Panc1 (cell line): ENCODE measurements at regions not wholly inside any gene's neighbourhood (a gene's known extent, or its start where the extent isn't known, plus 50 kb on each side); places are given as distances from the start of the nearest gene placed in this dataset.

Experiments
- ATAC-seq: fragments of 200-7000 bp; cut with Tn5 transposase; 2 replicates; pipeline ENCODE4 v1.9.1; 2020; ENCODE audit warnings: mild to moderate bottlenecking, moderate library complexity
- BruUV-seq: library from RNA; stranded (reverse); fragments of 400-500 nt; replicated peaks from 2 replicates; lab custom pipeline; 2021; lab: Mats Ljungman, UMichigan
- CTCF ChIA-PET: fragments of 300-600 bp; sonication (Branson Sonifier 250); formaldehyde crosslinking; loops from one replicate; lab custom pipeline; 2022; ENCODE audit warnings: antibody characterized with exemption; lab: Charles Lee
- POLR2A ChIA-PET: fragments of 300-600 bp; sonication (Branson Sonifier 250); formaldehyde crosslinking; loops from one replicate; lab custom pipeline; 2022; ENCODE audit warnings: antibody characterized with exemption; lab: Charles Lee
- DNase-seq: peaks from one replicate; pipeline ENCODE4 v3.0.0-alpha.2; 2010; ENCODE audit warnings: low read depth, low spot score
- H3K27ac ChIP-seq: 2 replicates; pipeline ENCODE4 v1.5.1; 2011; ENCODE audit warnings: mild to moderate bottlenecking, low read length, inconsistent platforms
- H3K27me3 ChIP-seq: fragments of 200-500 bp; sonication (Bioruptor generic); 2 replicates; pipeline ENCODE4 v1.6.0; 2014; ENCODE audit warnings: low read length, inconsistent platforms; ENCODE audit not compliant: control insufficient read depth, insufficient read depth
- H3K36me3 ChIP-seq: fragments of 200-500 bp; sonication (Bioruptor generic); 2 replicates; pipeline ENCODE4 v1.5.1; 2014; ENCODE audit warnings: inconsistent platforms, mild to moderate bottlenecking, low read length, moderate library complexity; ENCODE audit not compliant: control insufficient read depth, insufficient read depth
- H3K4me1 ChIP-seq: 2 replicates; pipeline ENCODE4 v1.5.1; 2011; ENCODE audit warnings: inconsistent platforms, mild to moderate bottlenecking, low read length, moderate library complexity; ENCODE audit not compliant: control insufficient read depth, insufficient read depth
- H3K4me3 ChIP-seq, 2 experiments: 2 replicates each; pipeline ENCODE4 v1.5.1; 2011 to 2012; ENCODE audit warnings: low read depth in 2 of 2, low read length in 2 of 2, mild to moderate bottlenecking in 2 of 2, inconsistent platforms in 1 of 2, moderate library complexity in 1 of 2
- H3K9me3 ChIP-seq: fragments of 200-500 bp; sonication (Bioruptor generic); 2 replicates; pipeline ENCODE4 v1.5.1; 2014; ENCODE audit warnings: low read depth, mild to moderate bottlenecking, inconsistent platforms, low read length, moderate library complexity; ENCODE audit not compliant: control insufficient read depth, insufficient read depth
- POLR2AphosphoS5 ChIP-seq: IDR thresholded peaks from 2 replicates; pipeline ENCODE4 v1.6.1; 2012; ENCODE audit warnings: mild to moderate bottlenecking, low read depth, low read length, moderate library complexity
- SIN3A ChIP-seq: IDR thresholded peaks from 2 replicates; pipeline ENCODE4 v1.6.1; 2012; ENCODE audit warnings: low read depth, mild to moderate bottlenecking, low read length, moderate library complexity, borderline replicate concordance; ENCODE audit not compliant: insufficient read depth
- TCF7L2 ChIP-seq: IDR thresholded peaks from 2 replicates; pipeline ENCODE4 v1.6.1; 2011; ENCODE audit warnings: mild to moderate bottlenecking, low read depth, low read length, inconsistent platforms
- in situ Hi-C: cut with HindIII; loops from 2 replicates; pipeline ENCODE4 v1.10.0; 2016; ENCODE audit warnings: low sequenced_read_pairs, low pct_unique_long_range_greater_than_20kb
- intact Hi-C: fragments of 100-400 bp; cut with micrococcal nuclease; formaldehyde crosslinking; loops from one replicate; pipeline ENCODE4 v1.10.0; 2022; ENCODE audit not compliant: unreplicated experiment
- TF ChIP-seq, protein P1 (sequence below): fragments of 450-650 bp; IDR thresholded peaks from 2 replicates; pipeline ENCODE4 v1.5.1; 2017; ENCODE audit warnings: mild to moderate bottlenecking
- TF ChIP-seq, protein P2 (sequence below), 2 experiments: IDR thresholded peaks; 2 replicates each; pipeline ENCODE4 v1.6.1; 2011 to 2012; ENCODE audit warnings: low read depth in 2 of 2, control low read depth in 1 of 2, low read length in 1 of 2, mild to moderate bottlenecking in 1 of 2, moderate library complexity in 1 of 2; ENCODE audit not compliant: insufficient read depth in 1 of 2

DNA sequence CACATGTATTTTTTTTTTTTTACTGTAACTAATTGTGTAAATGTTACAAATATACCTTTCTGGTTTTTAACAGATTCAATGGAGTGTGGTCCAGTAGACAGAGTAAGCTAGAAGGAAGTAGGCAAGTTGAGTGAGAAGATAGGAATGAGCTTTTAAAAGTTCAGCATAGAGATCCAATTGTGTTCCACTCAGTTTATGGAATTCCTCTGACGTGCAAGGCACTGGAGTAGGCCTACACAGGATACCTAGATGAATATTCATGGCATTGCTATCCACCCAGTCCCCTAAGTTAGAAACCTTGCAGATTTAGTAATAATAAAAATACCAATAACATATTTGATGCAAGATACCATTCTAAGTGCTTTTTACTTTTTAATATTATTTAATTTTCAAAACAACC, 225.6 kb upstream of the ARID2 start:
- ATAC-seq: no peak
- POLR2A ChIA-PET: no interaction called here
- BruUV-seq: no TSS peak
- H3K4me3 ChIP-seq: no peak overlapping the region
- no peak for TF ChIP-seq TCF7L2
- no peak for DNase-seq
- no peaks in the 10 kb centered on the region for H3K36me3 ChIP-seq
- H3K9me3 ChIP-seq: no peaks in the 10 kb centered on the region
- no peak overlapping the region for H3K27ac ChIP-seq
- CTCF ChIA-PET: no interaction called here
- in situ Hi-C loops (no loop called here), intact Hi-C loops (no loop called here)
- peaks cover 12% of the 10 kb centered on the region for H3K27me3 ChIP-seq
- H3K4me1 ChIP-seq: no peaks in the 10 kb centered on the region

- no peaks in the 10 kb centered on the region for H3K4me1 ChIP-seq
- H3K36me3 ChIP-seq: no peaks in the 10 kb centered on the region
- no peak overlapping the region for H3K27ac ChIP-seq
- in situ Hi-C loops: no loop called here
- TF ChIP-seq, protein P1, sequence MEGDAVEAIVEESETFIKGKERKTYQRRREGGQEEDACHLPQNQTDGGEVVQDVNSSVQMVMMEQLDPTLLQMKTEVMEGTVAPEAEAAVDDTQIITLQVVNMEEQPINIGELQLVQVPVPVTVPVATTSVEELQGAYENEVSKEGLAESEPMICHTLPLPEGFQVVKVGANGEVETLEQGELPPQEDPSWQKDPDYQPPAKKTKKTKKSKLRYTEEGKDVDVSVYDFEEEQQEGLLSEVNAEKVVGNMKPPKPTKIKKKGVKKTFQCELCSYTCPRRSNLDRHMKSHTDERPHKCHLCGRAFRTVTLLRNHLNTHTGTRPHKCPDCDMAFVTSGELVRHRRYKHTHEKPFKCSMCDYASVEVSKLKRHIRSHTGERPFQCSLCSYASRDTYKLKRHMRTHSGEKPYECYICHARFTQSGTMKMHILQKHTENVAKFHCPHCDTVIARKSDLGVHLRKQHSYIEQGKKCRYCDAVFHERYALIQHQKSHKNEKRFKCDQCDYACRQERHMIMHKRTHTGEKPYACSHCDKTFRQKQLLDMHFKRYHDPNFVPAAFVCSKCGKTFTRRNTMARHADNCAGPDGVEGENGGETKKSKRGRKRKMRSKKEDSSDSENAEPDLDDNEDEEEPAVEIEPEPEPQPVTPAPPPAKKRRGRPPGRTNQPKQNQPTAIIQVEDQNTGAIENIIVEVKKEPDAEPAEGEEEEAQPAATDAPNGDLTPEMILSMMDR: no peak
- TF ChIP-seq, protein P2, sequence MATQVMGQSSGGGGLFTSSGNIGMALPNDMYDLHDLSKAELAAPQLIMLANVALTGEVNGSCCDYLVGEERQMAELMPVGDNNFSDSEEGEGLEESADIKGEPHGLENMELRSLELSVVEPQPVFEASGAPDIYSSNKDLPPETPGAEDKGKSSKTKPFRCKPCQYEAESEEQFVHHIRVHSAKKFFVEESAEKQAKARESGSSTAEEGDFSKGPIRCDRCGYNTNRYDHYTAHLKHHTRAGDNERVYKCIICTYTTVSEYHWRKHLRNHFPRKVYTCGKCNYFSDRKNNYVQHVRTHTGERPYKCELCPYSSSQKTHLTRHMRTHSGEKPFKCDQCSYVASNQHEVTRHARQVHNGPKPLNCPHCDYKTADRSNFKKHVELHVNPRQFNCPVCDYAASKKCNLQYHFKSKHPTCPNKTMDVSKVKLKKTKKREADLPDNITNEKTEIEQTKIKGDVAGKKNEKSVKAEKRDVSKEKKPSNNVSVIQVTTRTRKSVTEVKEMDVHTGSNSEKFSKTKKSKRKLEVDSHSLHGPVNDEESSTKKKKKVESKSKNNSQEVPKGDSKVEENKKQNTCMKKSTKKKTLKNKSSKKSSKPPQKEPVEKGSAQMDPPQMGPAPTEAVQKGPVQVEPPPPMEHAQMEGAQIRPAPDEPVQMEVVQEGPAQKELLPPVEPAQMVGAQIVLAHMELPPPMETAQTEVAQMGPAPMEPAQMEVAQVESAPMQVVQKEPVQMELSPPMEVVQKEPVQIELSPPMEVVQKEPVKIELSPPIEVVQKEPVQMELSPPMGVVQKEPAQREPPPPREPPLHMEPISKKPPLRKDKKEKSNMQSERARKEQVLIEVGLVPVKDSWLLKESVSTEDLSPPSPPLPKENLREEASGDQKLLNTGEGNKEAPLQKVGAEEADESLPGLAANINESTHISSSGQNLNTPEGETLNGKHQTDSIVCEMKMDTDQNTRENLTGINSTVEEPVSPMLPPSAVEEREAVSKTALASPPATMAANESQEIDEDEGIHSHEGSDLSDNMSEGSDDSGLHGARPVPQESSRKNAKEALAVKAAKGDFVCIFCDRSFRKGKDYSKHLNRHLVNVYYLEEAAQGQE (IDR thresholded peaks at IDR 0.05; ENCODE audit: insufficient read depth in 1 of 2, low read depth in 2 of 2, low read length in 1 of 2): no peak
- H3K9me3 ChIP-seq: no peaks in the 10 kb centered on the region
- BruUV-seq: no TSS peak
- intact Hi-C loops: no loop called here
- DNase-seq: no peak
- H3K4me3 ChIP-seq: no peak overlapping the region
- no peak for ATAC-seq
- CTCF ChIA-PET: no interaction called here
- POLR2A ChIA-PET: no interaction called here
- H3K27me3 ChIP-seq: peaks cover 12% of the 10 kb centered on the region
Observed at GRCh38 chr12:45504316-45505010, 225.0 kb upstream of the ARID2 start.

DNA sequence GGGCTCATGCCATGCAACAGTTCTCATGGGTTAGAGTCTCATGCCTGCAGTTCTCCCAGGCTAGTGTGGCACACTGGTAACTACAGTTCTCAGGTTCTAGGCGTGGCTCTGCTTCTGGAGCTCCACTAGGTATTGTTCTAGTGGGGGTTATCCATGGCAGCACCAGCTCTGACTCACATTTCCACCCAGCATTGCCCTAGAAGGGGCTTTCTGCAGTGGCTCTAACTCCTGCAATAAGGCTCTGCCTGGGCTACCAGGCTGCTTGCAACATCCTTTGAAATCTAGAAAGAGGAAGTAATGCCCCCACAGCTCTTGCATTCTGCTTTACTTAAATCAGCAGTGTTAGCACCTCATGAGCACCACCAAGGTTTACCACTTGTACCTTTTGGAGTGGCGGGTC, 220.3 kb upstream of the ARID2 start:
- DNase-seq (no peak), ATAC-seq (no peak)
- TF ChIP-seq SIN3A (no peak), POLR2AphosphoS5 (no peak), TCF7L2 (no peak)
- TF ChIP-seq, protein P2 (IDR thresholded peaks at IDR 0.05; ENCODE audit: insufficient read depth in 1 of 2, low read depth in 2 of 2, low read length in 1 of 2): no peak
- TF ChIP-seq, protein P1: no peak
- intact Hi-C loops: no loop called here
- Histone ChIP-seq H3K27ac (no peak overlapping the region), H3K36me3 (no peaks in the 10 kb centered on the region), H3K4me3 (no peak overlapping the region), H3K9me3 (no peaks in the 10 kb centered on the region), H3K27me3 (peaks cover 2% of the 10 kb centered on the region), H3K4me1 (no peaks in the 10 kb centered on the region)
- no TSS peak for BruUV-seq
- in situ Hi-C loops: no loop called here
- POLR2A ChIA-PET: no interaction called here
- CTCF ChIA-PET: interaction anchor here (0.5 kb wide), 1 partner anchor 565 kb away, joined by 5 read pairs; no protein-coding TSS in a partner anchor
